Nephron progenitor cell (in vitro differentiated cells): ENCODE measurements at regions not wholly inside any gene's neighbourhood (a gene's known extent, or its start where the extent isn't known, plus 50 kb on each side); places are given as distances from the start of the nearest gene placed in this dataset.
"Not testable (repeated sequence)": the region's sequence is repeated elsewhere in the genome, so short reads cannot be mapped to it uniquely, and the experiment has no call there.

Experiments
- DNase-seq: peaks from one replicate; pipeline ENCODE4 v3.0.0; 2021
- H3K27ac Mint-ChIP-seq: 2 replicates; pipeline ENCODE4 v1.8.0; 2021; ENCODE audit warnings: mild to moderate bottlenecking, moderate library complexity, mixed read lengths
- H3K27me3 Mint-ChIP-seq: 2 replicates; pipeline ENCODE4 v1.8.0; 2021; ENCODE audit warnings: mild to moderate bottlenecking, low read depth, mixed read lengths; ENCODE audit not compliant: poor library complexity
- H3K36me3 Mint-ChIP-seq: 2 replicates; pipeline ENCODE4 v1.8.0; 2021; ENCODE audit warnings: low read depth, mixed read lengths
- H3K4me1 Mint-ChIP-seq: 2 replicates; pipeline ENCODE4 v1.8.0; 2021; ENCODE audit warnings: mixed read lengths
- H3K4me3 Mint-ChIP-seq: 2 replicates; pipeline ENCODE4 v1.8.0; 2021; ENCODE audit warnings: mild to moderate bottlenecking, moderate library complexity, mixed read lengths
- H3K9me3 Mint-ChIP-seq: 2 replicates; pipeline ENCODE4 v1.8.0; 2021; ENCODE audit warnings: mild to moderate bottlenecking, moderate library complexity, mixed read lengths
- CTCF ChIP-seq: fragments of 200-600 bp; sonication (generic); IDR thresholded peaks from 2 replicates; pipeline ENCODE4 v1.5.0; 2021; ENCODE audit warnings: antibody characterized with exemption

- Mint-ChIP-seq H3K27ac (no peak overlapping the region), H3K27me3 (peaks cover 6% of the 10 kb centered on the region), H3K4me3 (no peak overlapping the region), H3K4me1 (no peaks in the 10 kb centered on the region), H3K36me3 (no peaks in the 10 kb centered on the region), H3K9me3 (peaks cover 34% of the 10 kb centered on the region)
- no peak for DNase-seq
- no peak for TF ChIP-seq CTCF
Measured at GRCh38 chr5:112514111-112514510, 95.0 kb upstream of the EPB41L4A start.

- not testable (repeated sequence) for H3K4me3 Mint-ChIP-seq, H3K4me1 Mint-ChIP-seq, H3K36me3 Mint-ChIP-seq, DNase-seq, H3K27ac Mint-ChIP-seq, H3K27me3 Mint-ChIP-seq
- peaks cover 20% of the 10 kb centered on the region for H3K9me3 Mint-ChIP-seq
Measured at GRCh38 chr5:112520474-112520873, 101.4 kb upstream of the EPB41L4A start.

- H3K27ac Mint-ChIP-seq, H3K27me3 Mint-ChIP-seq, DNase-seq, H3K4me3 Mint-ChIP-seq, H3K36me3 Mint-ChIP-seq, H3K4me1 Mint-ChIP-seq: not testable (repeated sequence)
- H3K9me3 Mint-ChIP-seq = peaks cover 15% of the 10 kb centered on the region
Measured at GRCh38 chr5:112522891-112523673, 104.0 kb upstream of the EPB41L4A start.

GRCh38 chr5:112523674-112524263 is 104.7 kb upstream of the EPB41L4A start:
- not testable (repeated sequence) for H3K36me3 Mint-ChIP-seq, DNase-seq, H3K4me3 Mint-ChIP-seq, H3K4me1 Mint-ChIP-seq, H3K9me3 Mint-ChIP-seq, H3K27ac Mint-ChIP-seq, H3K27me3 Mint-ChIP-seq

GRCh38 chr5:112525217-112525616 is 106.1 kb upstream of the EPB41L4A start:
- no peak for TF ChIP-seq CTCF
- H3K36me3 Mint-ChIP-seq = no peaks in the 10 kb centered on the region

GRCh38 chr5:112528928-112529327 is 109.9 kb upstream of the EPB41L4A start:
- Mint-ChIP-seq H3K9me3 (peaks cover 3% of the 10 kb centered on the region), H3K4me3 (no peak overlapping the region), H3K4me1 (no peaks in the 10 kb centered on the region), H3K27ac (no peak overlapping the region), H3K36me3 (no peaks in the 10 kb centered on the region), H3K27me3 (peaks cover 3% of the 10 kb centered on the region)
- TF ChIP-seq CTCF = no peak
- no peak for DNase-seq

More at GRCh38 chr5:112525217-112525616, 106.1 kb upstream of the EPB41L4A start:
- H3K4me3 Mint-ChIP-seq = no peak overlapping the region
- DNase-seq = no peak
- peaks cover 3% of the 10 kb centered on the region for H3K27me3 Mint-ChIP-seq
- H3K27ac Mint-ChIP-seq = no peak overlapping the region
- H3K9me3 Mint-ChIP-seq = peaks cover 3% of the 10 kb centered on the region
- no peaks in the 10 kb centered on the region for H3K4me1 Mint-ChIP-seq

GRCh38 chr5:112529525-112529924 is 110.4 kb upstream of the EPB41L4A start:
- no peak for DNase-seq
- H3K27ac Mint-ChIP-seq = no peak overlapping the region
- H3K36me3 Mint-ChIP-seq = no peaks in the 10 kb centered on the region
- peaks cover 3% of the 10 kb centered on the region for H3K4me1 Mint-ChIP-seq
- H3K4me3 Mint-ChIP-seq = no peak overlapping the region
- TF ChIP-seq CTCF = peak; percentile 27
- peaks cover 3% of the 10 kb centered on the region for H3K9me3 Mint-ChIP-seq
- peaks cover 3% of the 10 kb centered on the region for H3K27me3 Mint-ChIP-seq
